BLaER1 treated with 17β-estradiol and CSF1 and Interleukin-3, amounts not matched to agents 10 nM and 100 nM (cell line): ENCODE measurements at regions not wholly inside any gene's neighbourhood (a gene's known extent, or its start where the extent isn't known, plus 50 kb on each side); places are given as distances from the start of the nearest gene placed in this dataset.

Experiments used
- H3K27ac ChIP-seq, 11 experiments: shearing (Covaris generic); formaldehyde crosslinking; 2 replicates each; pipeline ENCODE4 v1.8.1; 2022
- H3K27me3 ChIP-seq, 11 experiments: shearing (Covaris generic); formaldehyde crosslinking; 2 replicates each; pipeline ENCODE4 v1.8.1; 2022
- H3K36me3 ChIP-seq, 11 experiments: shearing (Covaris generic); formaldehyde crosslinking; 2 replicates each; pipeline ENCODE4 v1.8.1; 2022
- H3K4me1 ChIP-seq, 10 experiments: shearing (Covaris generic); formaldehyde crosslinking; 2 replicates each; pipeline ENCODE4 v1.8.1; 2022
- H3K4me2 ChIP-seq, 11 experiments: shearing (Covaris generic); formaldehyde crosslinking; 2 replicates each; pipeline ENCODE4 v1.8.1; 2022
- H3K4me3 ChIP-seq, 10 experiments: shearing (Covaris generic); formaldehyde crosslinking; 2 replicates each; pipeline ENCODE4 v1.8.1; 2022
- H3K9ac ChIP-seq, 11 experiments: shearing (Covaris generic); formaldehyde crosslinking; 2 replicates each; pipeline ENCODE4 v1.8.1; 2022
- H3K9me3 ChIP-seq, 11 experiments: shearing (Covaris generic); formaldehyde crosslinking; replicated peaks in 1 of 11; 2 replicates each; pipeline ENCODE4 v1.8.1; 2022
- H4K20me1 ChIP-seq, 11 experiments: shearing (Covaris generic); formaldehyde crosslinking; 2 replicates each; pipeline ENCODE4 v1.8.1; 2022
- Cebpa-rat ChIP-seq, 11 experiments: shearing (Covaris generic); IDR thresholded peaks; 2 replicates each; pipeline ENCODE4 v1.8.1; 2022

DNA sequence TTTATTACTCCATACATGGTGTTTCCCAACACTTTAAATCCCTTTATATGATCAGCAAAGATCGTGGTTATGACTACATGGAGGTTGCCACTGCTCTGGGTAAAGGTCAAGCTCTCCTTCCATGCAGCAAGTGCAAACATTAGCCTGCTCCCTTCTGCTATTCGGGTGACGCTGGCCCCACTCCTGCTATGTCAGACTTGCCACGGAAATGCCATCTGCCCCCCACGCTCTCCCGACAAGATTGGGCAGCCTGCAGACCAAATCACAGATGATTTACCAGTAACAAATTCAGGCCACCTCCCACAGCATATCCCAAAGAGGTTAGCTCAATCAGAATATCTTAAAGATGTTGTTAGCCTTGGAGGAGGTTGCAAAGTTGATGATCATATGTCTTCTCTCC, 77.8 kb upstream of the MGMT start:
- Histone ChIP-seq H4K20me1 (no peaks in the 10 kb centered on the region), H3K9me3 (no peaks in the 10 kb centered on the region), H3K4me3 (no peak overlapping the region), H3K36me3 (no peaks in the 10 kb centered on the region), H3K9ac (no peak overlapping the region), H3K4me1 (peaks cover 6 to 14% (median 12%) of the 10 kb centered on the region in 10 experiments; a peak in 16 of 20 replicates), H3K27ac (no peak overlapping the region), H3K27me3 (no peaks in the 10 kb centered on the region), H3K4me2 (no peak overlapping the region)
- TF ChIP-seq Cebpa-rat (IDR thresholded peaks at IDR 0.05), result no peak

- Histone ChIP-seq H3K9me3 (no peaks in the 10 kb centered on the region), H3K27me3 (no peaks in the 10 kb centered on the region), H3K4me2 (no peak overlapping the region), H3K4me1 (peaks cover 6 to 14% (median 12%) of the 10 kb centered on the region in 10 experiments; a peak in 16 of 20 replicates), H3K36me3 (no peaks in the 10 kb centered on the region), H3K4me3 (no peak overlapping the region), H3K9ac (no peak overlapping the region), H3K27ac (no peak overlapping the region), H4K20me1 (no peaks in the 10 kb centered on the region)
- TF ChIP-seq Cebpa-rat (IDR thresholded peaks at IDR 0.05), result no peak
Measured at GRCh38 chr10:129390147-129390546, 76.9 kb upstream of the MGMT start.

GRCh38 chr10:129390726-129391125, 76.3 kb upstream of the MGMT start:
- Histone ChIP-seq H3K4me3 (no peak overlapping the region), H3K4me2 (no peak overlapping the region), H4K20me1 (no peaks in the 10 kb centered on the region), H3K27me3 (no peaks in the 10 kb centered on the region), H3K9ac (no peak overlapping the region), H3K4me1 (peaks cover 6 to 14% (median 12%) of the 10 kb centered on the region in 10 experiments; a peak in 16 of 20 replicates), H3K36me3 (no peaks in the 10 kb centered on the region), H3K9me3 (no peaks in the 10 kb centered on the region), H3K27ac (no peak overlapping the region)
- TF ChIP-seq Cebpa-rat (IDR thresholded peaks at IDR 0.05), result no peak

GRCh38 chr10:129391464-129391863, 75.6 kb upstream of the MGMT start:
- H3K9ac ChIP-seq, result no peak overlapping the region
- no peaks in the 10 kb centered on the region for H4K20me1 ChIP-seq
- H3K4me3 ChIP-seq, result no peak overlapping the region
- H3K27ac ChIP-seq, result no peak overlapping the region
- peaks cover 6 to 11% (median 9%) of the 10 kb centered on the region in 10 experiments; a peak in 16 of 20 replicates for H3K4me1 ChIP-seq
- H3K9me3 ChIP-seq, result no peaks in the 10 kb centered on the region
- H3K36me3 ChIP-seq, result no peaks in the 10 kb centered on the region
- no peaks in the 10 kb centered on the region for H3K27me3 ChIP-seq
- no peak for TF ChIP-seq Cebpa-rat (IDR thresholded peaks at IDR 0.05)
- no peak overlapping the region for H3K4me2 ChIP-seq

DNA sequence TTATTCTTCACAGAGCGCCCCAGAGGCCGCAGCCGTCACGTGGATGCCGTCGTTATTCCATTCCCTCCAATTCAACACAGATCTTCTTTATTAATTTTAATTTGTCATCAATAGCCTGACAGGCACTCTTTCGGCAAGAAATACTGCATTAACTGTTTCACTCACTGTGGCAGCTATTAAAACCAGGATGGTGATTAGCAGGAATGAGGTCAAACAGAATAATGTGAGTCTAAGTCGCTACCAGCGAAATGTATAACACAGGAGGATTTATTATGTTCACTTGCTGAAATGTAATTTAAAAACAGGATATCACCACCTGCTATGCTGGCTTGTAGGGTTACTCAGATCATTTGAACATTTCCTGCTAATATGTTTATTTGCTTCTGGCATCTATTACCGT, 74.2 kb upstream of the MGMT start:
- H3K4me2 ChIP-seq, result no peak overlapping the region
- H3K9me3 ChIP-seq, result no peaks in the 10 kb centered on the region
- no peaks in the 10 kb centered on the region for H3K4me1 ChIP-seq
- no peak overlapping the region for H3K4me3 ChIP-seq
- H3K9ac ChIP-seq, result no peak overlapping the region
- no peak for TF ChIP-seq Cebpa-rat (IDR thresholded peaks at IDR 0.05)
- H3K27me3 ChIP-seq, result no peaks in the 10 kb centered on the region
- H4K20me1 ChIP-seq, result no peaks in the 10 kb centered on the region
- H3K27ac ChIP-seq, result no peak overlapping the region
- no peaks in the 10 kb centered on the region for H3K36me3 ChIP-seq

DNA sequence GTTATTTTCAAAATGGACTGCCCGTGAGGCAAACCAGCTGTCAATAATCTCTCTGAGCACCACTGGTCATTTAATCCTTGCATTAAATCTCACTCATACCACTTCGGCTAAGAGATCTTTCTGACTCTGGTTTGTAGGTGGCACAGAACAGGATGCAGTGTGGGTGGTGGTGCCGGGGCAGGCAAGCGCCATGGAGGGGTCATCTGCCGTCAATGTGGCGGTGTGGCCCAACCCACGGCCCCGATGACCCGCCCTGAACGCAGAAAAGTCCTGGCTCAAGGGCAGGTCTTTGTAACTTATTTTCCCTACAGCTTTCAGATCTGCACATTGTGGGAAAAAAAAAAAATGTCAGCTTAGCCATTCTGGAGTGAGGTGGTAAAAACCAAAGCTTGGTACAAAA, 73.2 kb upstream of the MGMT start:
- Histone ChIP-seq H3K27me3 (no peaks in the 10 kb centered on the region), H3K27ac (no peak overlapping the region), H3K4me2 (no peak overlapping the region), H3K4me3 (no peak overlapping the region), H3K36me3 (no peaks in the 10 kb centered on the region), H3K4me1 (no peaks in the 10 kb centered on the region), H3K9ac (no peak overlapping the region), H3K9me3 (no peaks in the 10 kb centered on the region), H4K20me1 (no peaks in the 10 kb centered on the region)
- no peak for TF ChIP-seq Cebpa-rat (IDR thresholded peaks at IDR 0.05)

DNA sequence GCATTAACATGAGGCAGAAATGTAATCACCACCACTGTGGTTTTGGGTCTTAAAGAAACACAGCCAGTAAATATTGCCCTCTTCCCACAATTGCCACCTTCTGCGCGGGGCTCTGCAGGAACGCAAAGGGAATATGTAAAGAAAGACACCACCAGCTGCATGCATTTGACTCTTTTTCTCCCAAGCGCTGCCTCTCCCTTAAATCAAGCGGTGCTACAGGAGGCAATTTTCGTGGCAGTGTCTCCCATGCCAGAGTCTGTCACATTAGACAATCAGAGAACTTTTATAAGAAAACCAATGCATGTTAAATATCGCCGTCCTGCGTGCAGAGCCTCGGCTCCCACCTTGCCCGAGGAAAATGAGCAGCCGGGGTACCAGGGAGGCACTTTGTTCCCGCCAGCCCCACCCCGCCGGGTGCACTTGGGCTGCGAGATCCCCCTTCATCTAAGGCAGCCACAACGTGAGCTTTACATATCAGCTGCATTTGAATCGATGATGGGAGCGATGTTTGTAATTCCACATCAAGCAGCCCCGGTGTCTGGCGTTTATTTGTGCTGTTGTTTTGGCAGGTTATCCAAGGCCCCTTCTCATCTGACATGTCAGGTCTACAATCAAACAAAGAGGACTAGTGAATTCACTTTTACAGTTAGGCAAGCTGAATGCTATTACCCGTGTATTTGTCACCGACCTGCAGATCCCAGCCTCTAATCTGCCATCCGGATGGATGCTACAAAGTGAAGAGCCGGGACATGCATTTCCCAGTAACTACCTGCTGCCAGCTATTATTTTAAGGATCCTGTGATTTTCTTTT, 72.3 kb upstream of the MGMT start:
- H3K9ac ChIP-seq, result no peak overlapping the region
- H3K27ac ChIP-seq, result no peak overlapping the region
- no peak for TF ChIP-seq Cebpa-rat (IDR thresholded peaks at IDR 0.05)
- no peaks in the 10 kb centered on the region for H3K27me3 ChIP-seq
- H3K36me3 ChIP-seq, result no peaks in the 10 kb centered on the region
- H3K4me2 ChIP-seq, result no peak overlapping the region
- H3K9me3 ChIP-seq, result no peaks in the 10 kb centered on the region
- no peaks in the 10 kb centered on the region for H4K20me1 ChIP-seq
- no peak overlapping the region for H3K4me3 ChIP-seq
- no peaks in the 10 kb centered on the region for H3K4me1 ChIP-seq

DNA sequence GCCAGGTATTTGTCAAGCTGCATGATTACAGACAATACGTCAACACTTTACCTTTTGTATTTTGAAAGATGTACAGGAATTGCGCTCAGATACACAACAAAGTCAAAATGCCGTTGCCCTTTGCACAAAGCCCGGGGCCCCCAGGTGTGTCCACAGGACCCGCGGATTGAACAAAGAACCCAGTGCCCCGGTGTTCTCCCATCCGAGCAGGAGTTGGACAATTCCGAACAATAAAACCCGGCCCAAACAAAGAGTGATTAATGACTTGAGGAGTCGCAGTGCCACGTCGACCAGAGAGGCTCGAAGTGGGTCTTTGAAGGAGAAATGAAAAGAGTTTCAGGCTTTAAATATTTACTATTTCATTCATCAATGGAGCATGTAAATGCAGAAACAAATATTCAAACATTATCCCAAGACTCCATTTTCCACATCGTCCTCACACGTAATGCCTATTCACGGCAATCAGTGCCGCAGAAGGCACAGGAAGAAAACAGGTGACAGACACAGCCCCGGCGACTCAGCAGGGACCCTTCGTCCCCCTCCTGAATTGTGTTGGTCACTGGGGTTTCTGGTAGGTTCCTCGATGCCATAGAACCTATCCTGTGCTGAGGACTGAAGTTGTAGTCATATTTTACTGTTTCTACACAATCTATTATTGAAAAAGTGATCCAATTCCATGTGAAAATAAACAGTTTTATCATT, 70.9 kb upstream of the MGMT start:
- H3K4me2 ChIP-seq, result no peak overlapping the region
- H3K27ac ChIP-seq, result no peak overlapping the region
- H3K9me3 ChIP-seq, result no peaks in the 10 kb centered on the region
- no peaks in the 10 kb centered on the region for H3K4me1 ChIP-seq
- TF ChIP-seq Cebpa-rat (IDR thresholded peaks at IDR 0.05), result no peak
- H3K4me3 ChIP-seq, result no peak overlapping the region
- H3K9ac ChIP-seq, result no peak overlapping the region
- H3K27me3 ChIP-seq, result no peaks in the 10 kb centered on the region
- no peaks in the 10 kb centered on the region for H3K36me3 ChIP-seq
- H4K20me1 ChIP-seq, result no peaks in the 10 kb centered on the region

DNA sequence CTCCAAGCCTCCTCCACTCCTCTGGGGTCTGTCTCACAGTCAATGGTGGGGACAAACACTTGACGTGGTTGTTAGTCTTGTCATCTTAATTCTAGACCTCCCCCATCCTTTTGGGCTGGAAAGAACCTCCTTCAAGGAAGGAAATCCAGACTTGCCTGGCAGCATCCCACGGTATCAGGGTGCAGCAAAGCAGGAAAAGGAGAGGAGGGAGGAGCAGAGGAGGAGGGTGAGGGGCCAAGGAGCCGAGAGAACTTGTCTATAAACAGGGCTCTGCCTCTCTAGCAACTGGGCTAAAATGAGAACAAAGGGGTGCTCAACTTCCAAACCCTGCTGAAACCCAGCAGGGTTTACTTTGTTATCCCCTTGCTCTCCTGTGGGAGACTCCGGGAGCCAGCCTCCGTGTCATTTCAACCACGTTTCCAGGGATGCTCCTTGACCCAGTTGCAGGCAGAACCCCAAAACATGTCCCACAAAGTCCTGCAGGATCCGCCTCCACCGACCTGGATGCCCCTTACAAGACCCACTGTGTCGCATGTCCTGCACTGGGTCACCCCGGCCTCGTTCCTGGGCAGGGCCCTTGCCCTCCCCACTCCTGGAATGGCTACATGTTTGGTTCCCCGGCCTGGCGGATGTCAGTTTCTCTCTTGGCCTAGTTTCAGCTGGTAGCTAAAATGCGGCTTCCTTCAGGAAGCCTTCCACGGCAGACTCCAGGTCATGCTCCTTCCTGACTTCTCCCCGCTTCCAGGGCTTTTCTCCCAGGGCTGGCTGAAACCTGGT, 69.7 kb upstream of the MGMT start:
- no peaks in the 10 kb centered on the region for H3K4me1 ChIP-seq
- no peak overlapping the region for H3K27ac ChIP-seq
- H3K4me2 ChIP-seq, result no peak overlapping the region
- H3K9ac ChIP-seq, result no peak overlapping the region
- no peaks in the 10 kb centered on the region for H3K27me3 ChIP-seq
- H3K9me3 ChIP-seq, result no peaks in the 10 kb centered on the region
- H3K36me3 ChIP-seq, result no peaks in the 10 kb centered on the region
- H4K20me1 ChIP-seq, result no peaks in the 10 kb centered on the region
- no peak overlapping the region for H3K4me3 ChIP-seq
- TF ChIP-seq Cebpa-rat (IDR thresholded peaks at IDR 0.05), result no peak
